Ramos (cell line): ENCODE measurements at regions not wholly inside any gene's neighbourhood (a gene's known extent, or its start where the extent isn't known, plus 50 kb on each side); places are given as distances from the start of the nearest gene placed in this dataset.
"Not testable (repeated sequence)": the region's sequence is repeated elsewhere in the genome, so short reads cannot be mapped to it uniquely, and the experiment has no call there.

ENCODE experiments used
- in situ Hi-C: fragments of 300-500 bp; cut with MboI; formaldehyde crosslinking; loops from one replicate; pipeline ENCODE4 v1.14.3; 2022; ENCODE audit warnings: low sequenced_read_pairs; ENCODE audit not compliant: unreplicated experiment

DNA sequence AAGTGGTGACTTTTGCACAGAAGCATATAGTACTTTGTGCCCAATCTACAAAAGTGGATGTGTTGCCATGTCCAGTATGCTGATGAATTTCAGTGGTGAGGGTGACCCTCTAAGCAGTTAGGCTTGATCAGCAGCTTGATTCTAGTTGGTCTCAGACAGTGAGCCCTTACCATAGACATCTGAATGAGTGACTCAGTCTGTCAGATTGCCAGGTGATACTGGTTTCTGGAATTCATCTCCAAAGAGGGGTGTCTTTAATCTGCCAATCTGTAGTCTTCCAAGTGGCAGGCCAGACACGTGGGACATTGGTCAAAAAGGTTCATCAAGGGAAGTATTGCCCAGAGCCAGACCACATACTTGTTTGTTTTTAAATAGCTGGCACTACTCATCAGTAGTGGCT lies 187.4 kb upstream of the SLC16A7 start:
- in situ Hi-C loops = loop anchor here (25.0 kb wide), 1 partner anchor 429 kb away; no protein-coding TSS in a partner anchor

DNA sequence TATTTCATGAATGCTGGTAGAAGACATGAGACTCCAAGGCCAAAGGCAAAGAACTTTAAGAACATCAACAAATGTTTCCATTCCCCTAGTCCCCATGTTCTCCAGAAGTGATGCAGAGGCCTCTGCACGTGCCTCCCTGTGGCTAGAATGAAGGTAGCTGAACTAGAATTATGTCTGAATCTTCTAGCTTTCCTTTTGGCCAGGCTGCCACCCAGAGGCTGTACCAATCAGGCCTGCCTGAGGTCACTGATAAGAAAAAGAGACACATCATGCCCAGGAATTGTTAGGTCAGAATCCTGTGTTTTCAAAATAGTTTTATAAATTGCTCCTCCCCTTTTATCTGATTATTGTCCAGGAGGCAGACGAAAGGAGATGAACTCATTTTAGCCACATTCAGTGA lies 188.0 kb upstream of the SLC16A7 start:
- in situ Hi-C loops = loop anchor here (25.0 kb wide), 1 partner anchor 430 kb away; no protein-coding TSS in a partner anchor

DNA sequence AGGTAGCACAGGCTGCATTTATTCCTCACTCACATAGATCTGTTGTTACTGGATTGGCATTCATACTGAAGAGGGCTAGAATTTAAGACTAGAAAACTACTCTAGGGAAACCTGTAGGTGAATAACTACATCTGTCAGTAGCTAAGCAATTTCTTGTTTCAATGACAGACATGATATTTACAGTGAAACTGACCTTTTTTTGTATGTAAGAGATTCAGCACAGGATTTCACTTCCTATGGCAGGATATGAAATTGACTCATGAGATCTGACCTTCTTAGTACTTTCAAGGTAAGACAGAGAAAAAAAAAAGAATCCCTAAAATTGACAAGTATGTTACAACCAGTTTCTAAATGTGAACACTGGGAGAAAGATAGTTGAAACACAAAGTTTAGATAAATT lies 189.8 kb upstream of the SLC16A7 start:
- in situ Hi-C loops = loop anchor here (25.0 kb wide), 1 partner anchor 431 kb away; no protein-coding TSS in a partner anchor

DNA sequence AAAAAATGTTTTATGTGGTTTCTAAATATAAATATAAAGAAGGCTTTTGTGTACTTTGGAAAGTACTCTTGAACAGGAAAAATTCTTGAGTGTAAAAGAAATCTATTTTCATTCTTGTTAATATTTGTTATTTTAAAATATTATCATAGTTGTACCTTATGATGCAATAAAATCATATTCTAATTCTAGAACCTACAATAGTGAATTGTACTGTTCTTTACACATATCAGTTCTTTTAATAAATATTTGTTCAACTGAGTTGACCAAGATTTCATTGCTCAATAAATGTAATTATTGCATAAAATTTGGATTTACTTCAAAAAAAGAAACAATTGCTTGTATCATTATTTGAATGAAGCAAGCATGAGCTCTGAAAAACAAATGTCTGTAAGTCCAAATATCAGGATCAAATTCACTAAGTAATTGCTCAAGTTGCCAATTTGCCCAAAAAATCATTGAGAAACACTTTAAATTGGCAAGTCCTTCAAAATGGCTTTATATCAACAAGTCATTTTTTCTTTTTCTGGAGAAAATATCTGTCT lies 191.6 kb upstream of the SLC16A7 start:
- in situ Hi-C loops = loop anchor here (25.0 kb wide), 1 partner anchor 433 kb away; no protein-coding TSS in a partner anchor

DNA sequence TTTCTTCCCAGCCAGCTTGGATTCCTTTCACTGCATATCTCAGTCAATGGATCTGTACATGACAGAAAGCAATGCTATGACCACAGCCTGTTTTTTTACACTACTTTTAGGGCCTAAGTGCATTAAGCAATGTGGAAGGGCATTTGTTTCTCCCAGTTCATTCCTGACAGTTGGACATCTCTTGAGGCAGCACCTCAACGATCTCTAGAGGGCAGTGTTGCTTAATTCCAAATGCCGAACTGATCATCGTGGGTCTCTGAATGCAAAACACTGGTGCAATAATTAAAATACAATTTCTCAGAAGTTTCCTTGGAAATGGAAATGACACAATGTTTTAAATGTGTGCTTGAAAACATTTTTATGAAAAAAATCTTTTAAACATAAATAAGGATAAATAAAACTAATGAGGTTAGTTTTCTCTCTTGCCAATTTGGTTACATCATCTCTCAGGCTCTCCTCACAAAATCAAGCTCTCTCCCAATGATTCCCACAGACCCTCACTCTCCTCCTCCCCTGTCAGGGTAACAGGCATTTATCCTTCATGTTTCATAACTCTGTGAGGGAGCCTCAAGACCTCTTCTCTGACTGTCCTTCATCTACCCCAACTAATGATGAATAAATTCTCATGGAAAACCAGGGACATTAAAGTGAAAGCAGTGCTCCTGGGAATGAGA lies 192.4 kb upstream of the SLC16A7 start:
- in situ Hi-C loops = loop anchor here (25.0 kb wide), 1 partner anchor 434 kb away; no protein-coding TSS in a partner anchor

DNA sequence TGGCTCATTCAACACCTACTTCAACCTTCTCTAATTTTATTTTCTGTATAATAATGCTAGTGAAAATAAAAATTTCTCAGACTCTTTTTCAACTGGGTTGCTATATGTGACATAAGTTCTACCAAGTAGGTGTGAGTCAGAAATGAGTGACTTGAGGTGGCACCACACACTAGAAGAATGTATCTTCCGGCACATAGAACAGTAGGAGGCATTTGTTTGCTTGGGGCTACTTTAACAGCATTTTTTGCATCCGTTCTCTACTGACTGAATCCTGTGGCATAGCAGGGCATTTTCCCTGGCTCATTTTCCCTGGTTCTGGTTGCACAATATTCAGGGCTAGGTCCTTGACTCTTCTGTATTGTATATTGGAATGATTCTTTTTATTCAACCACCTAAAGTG lies 194.0 kb upstream of the SLC16A7 start:
- in situ Hi-C loops = loop anchor here (25.0 kb wide), 1 partner anchor 435 kb away; no protein-coding TSS in a partner anchor

DNA sequence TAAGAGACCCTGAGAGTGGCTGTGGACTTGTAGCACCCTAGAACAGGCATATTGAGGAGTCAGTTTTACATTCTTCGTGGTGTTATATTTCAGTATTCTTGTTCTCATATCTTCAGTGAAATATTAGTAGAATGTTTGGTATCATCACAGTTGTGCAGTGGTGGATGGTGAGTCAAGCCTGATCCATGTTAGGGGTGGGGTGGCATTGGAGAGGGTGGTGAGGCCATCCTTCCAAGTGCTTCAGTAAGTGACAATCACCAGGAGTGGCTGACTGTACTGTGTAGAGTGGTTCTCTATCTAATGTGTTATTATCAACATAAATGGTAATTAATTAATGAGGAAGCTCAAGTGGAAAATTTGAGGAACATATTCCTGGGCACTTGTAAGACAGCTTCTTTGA lies 197.7 kb upstream of the SLC16A7 start:
- in situ Hi-C loops = no loop called here

DNA sequence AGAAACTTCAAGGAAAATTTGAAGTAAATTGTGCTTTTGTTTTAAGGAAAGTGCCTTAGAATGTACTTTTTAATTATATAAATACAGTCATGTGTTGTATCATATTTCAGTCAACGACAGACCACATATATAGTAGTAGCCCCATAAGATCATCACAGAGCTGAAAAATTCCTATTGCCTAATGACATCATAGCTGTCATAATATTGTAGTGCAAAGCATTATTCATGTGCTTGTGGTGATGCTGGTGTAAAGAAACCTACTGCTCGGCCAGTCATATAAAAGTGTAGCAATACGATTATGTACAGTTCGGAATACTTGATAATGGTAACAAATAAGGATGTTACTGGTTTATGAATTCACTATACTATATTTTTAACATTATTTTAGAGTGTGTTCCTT lies 198.9 kb upstream of the SLC16A7 start:
- in situ Hi-C loops = no loop called here

DNA sequence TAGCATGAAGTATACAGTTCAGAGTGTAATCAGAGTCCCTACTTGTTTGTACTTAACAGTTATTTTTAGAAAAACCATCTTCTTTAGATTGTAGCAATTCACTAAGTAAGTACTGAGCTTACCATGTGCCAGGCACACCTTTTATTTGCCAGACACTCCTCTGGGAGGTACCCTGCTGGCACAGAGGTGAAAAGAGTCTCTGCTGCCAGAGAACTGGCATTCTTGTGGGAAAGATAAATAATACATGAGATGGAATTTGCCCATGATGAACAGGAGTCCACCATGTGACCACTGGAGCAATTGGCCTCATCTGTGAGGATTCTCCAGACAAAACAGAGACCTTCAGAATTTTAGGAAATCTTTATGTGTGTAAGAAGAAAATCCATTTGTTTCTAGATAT lies 199.3 kb upstream of the SLC16A7 start:
- in situ Hi-C loops = no loop called here

DNA sequence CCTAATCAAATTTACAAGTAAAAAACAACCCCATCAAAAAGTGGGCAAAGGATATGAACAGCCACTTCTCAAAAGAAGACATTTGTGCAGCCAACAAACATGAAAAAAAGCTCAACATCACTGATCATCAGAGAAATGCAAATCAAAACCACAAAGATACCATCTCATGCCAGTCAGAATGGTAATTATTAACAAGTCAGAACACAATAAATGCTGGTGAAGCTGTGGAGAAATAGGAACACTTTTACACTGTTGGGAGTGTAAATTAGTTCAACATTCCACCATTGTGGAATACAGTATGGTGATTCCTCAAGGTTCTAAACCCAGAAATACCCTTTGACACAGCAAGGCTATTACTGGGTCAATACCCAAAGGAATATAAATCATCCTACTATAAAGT lies 200.5 kb upstream of the SLC16A7 start:
- in situ Hi-C loops = not testable (repeated sequence)

DNA sequence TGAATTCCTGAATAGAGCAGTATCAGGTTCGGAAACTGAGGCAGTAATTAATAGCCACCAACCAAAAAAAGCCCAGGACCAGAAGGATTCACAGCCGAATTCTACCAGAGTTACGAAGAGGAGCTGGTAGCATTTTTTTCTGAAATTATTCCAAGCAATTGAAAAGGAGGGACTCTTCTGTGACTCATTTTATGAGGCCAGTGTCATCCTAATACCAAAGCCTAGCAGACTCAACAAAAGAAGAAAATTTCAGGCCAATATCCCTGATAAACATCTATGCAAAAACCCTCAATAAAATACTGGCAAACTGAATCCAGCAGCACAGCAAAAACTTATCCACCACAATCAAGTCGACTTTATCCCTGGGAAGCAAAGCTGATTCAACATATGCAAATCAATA lies 202.3 kb upstream of the SLC16A7 start:
- in situ Hi-C loops = no loop called here

DNA sequence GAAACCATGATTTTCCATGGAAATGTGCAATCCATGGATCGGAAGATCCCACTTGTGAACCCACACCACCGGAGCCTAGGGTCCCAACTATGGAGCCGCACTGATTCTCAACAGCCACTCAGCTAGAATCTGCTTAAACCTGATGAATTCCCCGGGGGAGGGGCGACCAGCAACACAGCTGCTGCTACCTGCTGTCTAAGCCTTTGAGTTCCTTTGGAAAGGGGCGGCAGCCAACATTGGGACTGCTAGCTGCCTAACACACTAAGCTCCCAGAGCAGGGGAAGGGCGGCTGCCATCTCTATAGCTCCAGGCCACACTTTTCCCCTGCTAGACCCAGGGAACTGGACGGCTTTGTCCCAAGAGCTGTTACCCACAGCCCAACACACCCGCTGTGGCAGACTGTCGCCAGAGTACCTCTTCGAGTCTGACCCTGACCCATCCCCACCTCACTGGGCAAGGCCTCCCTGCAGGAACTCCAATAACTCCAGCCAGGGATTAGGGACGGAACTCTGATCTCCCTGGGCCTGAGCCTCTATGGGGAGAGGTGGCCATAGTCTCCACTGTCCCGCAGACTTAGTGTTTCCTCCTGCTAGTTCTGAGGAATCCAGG lies 205.8 kb upstream of the SLC16A7 start:
- in situ Hi-C loops = no loop called here

DNA sequence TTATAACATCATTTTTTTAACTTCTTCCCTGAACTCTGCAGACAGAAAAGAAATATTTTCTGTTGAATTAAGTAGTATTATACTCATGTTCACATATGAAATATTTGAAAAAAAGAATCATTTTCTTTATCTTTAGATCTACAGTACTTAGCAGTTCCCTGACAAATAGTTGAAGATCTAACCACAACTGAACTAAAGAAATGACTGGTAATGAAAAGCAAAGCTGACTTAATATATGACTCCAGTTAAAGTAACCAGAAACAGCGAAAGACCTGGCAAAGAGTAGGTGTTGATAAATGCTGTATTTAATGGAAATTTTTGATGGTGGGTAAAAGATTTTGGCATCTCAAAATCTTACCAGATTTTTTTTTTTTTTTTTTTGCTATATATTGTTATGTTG lies 207.1 kb upstream of the SLC16A7 start:
- in situ Hi-C loops = no loop called here

DNA sequence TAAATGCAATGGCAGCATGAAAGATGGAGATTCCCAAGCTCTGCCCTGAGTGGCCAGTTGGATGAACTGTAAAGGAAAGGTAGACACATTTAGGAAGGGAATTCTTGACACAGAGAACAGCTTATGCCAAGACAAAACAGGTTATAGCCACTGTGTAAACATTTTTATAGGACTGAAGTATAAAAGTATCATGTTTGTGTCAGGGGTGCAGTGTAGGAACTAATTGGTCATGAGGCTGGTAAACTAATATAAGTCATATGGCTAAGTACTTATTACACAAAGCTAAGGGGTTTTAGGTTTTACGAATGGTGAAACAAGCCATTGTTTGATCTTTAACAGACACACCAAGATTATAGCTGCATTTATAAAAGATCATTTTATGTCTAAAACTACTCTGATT lies 207.7 kb upstream of the SLC16A7 start:
- in situ Hi-C loops = no loop called here

DNA sequence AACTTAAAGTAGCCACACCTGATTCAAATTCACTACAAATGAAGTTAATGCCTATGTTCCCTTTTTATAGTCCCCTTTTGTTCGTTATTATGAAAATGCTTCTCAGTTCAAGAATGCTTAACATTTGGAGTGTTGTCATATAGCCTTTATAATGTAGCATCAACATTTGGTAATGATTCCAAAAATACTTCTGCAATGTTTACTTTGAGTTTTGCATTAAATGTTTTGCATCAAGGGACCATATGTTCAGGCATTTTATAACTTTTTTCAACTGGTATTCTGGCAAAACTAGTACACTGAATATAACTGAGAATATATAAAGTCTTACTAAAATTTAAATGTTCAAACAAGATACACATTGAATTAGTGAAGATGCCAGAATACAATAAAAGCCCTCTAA lies 209.6 kb upstream of the SLC16A7 start:
- in situ Hi-C loops = no loop called here

DNA sequence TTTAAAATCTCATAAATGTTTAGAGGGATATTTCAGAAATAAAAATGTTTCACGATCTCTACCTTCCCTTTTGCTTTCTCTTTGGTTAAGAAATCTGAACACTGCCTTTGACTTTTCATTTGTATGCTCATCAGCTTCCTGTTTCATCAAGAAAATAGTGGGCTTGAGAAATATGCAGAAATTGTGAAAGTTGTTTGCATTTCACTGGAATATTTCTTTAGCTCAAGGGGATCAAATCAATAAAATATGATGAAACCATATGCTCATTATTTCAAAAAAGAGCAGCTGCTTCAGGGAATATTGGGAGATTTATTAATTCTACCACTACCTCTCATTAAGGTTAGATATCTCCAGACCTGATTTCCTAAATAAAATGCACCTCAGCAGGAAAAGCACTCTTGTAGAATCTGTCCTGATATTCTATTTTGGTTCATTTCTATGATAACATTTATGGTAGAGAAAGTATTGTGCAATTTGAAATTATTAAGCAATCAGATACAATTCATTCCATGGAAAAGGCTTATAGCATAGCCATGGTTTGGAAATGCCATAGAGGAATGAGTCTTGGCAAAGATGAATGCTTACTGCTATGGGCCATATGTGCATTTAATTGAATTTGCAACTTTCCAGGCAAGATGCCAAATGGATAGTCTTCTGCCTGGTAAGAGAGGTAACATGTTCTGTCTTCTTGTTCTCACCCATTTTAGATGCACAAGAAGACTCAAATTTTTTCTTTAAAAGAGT lies 212.6 kb upstream of the SLC16A7 start:
- in situ Hi-C loops = no loop called here

DNA sequence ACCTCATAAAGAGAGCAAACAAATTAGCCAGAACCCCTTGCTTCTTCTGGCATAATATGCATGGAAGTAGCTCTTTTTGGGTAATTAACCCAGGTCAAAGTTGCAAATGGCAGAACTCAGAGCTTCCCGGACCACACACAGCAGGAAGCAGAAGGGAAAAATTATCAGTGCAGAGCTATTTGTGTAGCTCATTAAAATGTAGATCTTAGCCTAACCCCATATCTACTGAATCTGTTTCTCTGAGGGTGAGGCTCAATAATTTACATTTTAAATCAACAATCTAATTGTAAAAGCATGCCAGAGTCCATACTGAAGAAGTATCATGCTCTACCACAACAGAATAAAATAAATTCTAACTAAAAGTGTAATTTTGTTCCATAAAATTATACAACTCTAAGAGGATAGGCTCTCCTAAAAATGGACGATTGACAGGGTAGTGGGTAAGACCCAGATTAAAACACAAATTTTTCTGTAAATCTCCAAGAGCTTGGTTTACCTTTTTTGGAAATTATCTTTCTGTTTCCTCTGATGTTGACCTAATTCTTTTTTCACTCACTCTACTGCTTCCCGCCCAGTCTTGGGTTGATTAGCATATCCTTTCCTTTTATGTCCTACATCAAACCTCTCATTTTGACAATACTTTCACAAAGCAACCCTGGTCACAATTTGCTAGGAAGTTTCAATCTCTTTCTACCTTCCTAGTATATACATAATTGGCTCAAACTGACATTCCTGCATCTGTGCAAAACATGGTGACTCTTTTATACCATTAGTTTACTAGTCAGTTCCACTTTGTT lies 213.3 kb upstream of the SLC16A7 start:
- in situ Hi-C loops = no loop called here

DNA sequence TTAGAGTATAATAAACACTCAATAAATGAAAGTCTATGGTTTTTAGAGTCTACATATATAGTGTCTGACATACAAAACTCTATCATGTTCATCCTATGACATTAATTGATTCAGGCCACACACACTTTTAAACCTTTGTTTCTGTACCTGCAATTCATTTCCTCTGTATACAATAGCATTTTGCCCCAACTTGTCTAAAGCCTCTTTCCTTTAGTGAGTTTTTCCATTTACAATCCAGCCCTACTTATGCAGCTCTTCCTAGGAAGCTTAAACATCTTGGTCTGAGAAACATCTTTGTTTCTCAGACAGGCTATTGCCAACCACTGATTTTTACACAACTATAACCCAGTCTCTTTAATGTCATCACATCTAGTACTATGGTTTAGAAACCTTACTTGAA lies 214.7 kb upstream of the SLC16A7 start:
- in situ Hi-C loops = no loop called here

DNA sequence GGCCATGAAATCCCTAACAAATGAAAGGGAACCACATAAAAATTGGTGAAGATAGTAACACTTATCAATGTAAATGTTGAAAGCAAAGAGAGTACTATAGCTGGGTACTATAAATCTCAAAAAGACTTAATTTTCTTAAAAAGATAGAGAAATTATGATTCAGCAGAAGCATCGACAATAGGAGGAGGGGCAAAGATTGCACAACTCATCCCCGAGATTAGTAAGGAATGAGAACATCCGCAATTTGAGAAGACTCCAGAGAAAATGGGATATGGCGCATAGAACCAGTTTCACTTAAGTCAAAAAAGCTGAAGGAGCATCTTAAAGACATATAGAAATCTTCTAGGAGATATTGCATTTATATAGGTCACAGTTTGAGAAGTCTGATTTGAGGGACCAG lies 220.2 kb upstream of the SLC16A7 start:
- in situ Hi-C loops = no loop called here

DNA sequence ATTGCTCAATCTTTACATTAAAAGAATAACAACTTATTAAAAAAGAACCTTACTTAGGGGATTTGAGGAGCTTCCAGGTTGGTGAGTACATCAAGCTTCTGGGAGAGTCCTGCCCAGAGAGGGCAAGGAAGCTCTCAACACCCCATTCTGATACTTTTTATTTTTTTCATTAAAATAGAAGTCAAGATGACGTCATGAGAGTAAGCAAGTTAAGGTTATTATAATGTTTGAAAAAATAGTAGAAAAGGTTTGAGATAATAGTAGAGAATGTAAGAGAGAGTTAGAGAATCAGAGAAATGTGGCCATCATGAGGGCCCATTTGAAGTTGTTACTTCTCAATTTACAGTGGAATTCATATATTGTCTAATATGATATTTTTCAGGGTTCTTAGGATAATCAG lies 221.0 kb upstream of the SLC16A7 start:
- in situ Hi-C loops = no loop called here
